GM12878 (cell line): ENCODE measurements at regions not wholly inside any gene's neighbourhood (a gene's known extent, or its start where the extent isn't known, plus 50 kb on each side); places are given as distances from the start of the nearest gene placed in this dataset.

Experiments used
- ATAC-seq: fragments of 200-7000 bp; cut with Tn5 transposase; 3 replicates; pipeline ENCODE4 v1.9.1; 2020; ENCODE audit warnings: mild to moderate bottlenecking, moderate library complexity
- BruUV-seq: library from RNA; stranded (reverse); fragments of 400-500 nt; replicated peaks from 2 replicates; lab custom pipeline; 2021; lab: Mats Ljungman, UMichigan
- CTCF ChIA-PET: fragments of 300-600 bp; sonication (Branson Sonifier 250); formaldehyde crosslinking; extraction: SDS; loops from one replicate; lab custom pipeline; 2021; ENCODE audit warnings: inconsistent platforms; lab: Yijun Ruan, JAX
- POLR2A ChIA-PET: fragments of 350-600 bp; formaldehyde crosslinking; extraction: SDS; loops from one replicate; lab custom pipeline; 2021; ENCODE audit warnings: inconsistent platforms; lab: Charles Lee
- RAD21 ChIA-PET: fragments of 300-600 bp; sonication (Branson Sonifier 250); formaldehyde crosslinking; loops from one replicate; lab custom pipeline; 2023; ENCODE audit warnings: antibody characterized with exemption; ENCODE audit not compliant: unreplicated experiment; lab: Charles Lee
- SMC1A ChIA-PET: fragments of 300-600 bp; sonication (Branson Sonifier 250); formaldehyde crosslinking; loops from one replicate; lab custom pipeline; 2023; ENCODE audit not compliant: unreplicated experiment, uncharacterized antibody; lab: Charles Lee
- DNase-seq: peaks from one replicate; pipeline ENCODE4 v3.0.0-alpha.2; 2011; ENCODE audit warnings: low read depth, low spot score
- FAIRE-seq: peaks from 3 replicates; lab custom pipeline; 2011; peaks lifted over from hg19 to GRCh38; lab: Jason Lieb, UNC
- H2AFZ ChIP-seq: 2 replicates; pipeline ENCODE4 v1.6.0; 2011; ENCODE audit warnings: low read depth, low read length, control low read depth; ENCODE audit not compliant: control insufficient read depth
- H3K27ac ChIP-seq: 2 replicates; pipeline ENCODE4 v1.5.1; 2011; ENCODE audit warnings: control low read depth; ENCODE audit not compliant: control insufficient read depth, insufficient read depth
- H3K27me3 ChIP-seq, 2 experiments: replicated peaks in 1 of 2; 2 replicates each; pipeline versions ENCODE4 v1.6.0 to v1.6.1; 2011; ENCODE audit warnings: low read length in 1 of 2; ENCODE audit not compliant: control insufficient read depth in 2 of 2, insufficient read depth in 2 of 2
- H3K36me3 ChIP-seq, 2 experiments: 2 replicates each; pipeline ENCODE4 v1.5.1; 2011; ENCODE audit warnings: low read length in 1 of 2; ENCODE audit not compliant: control insufficient read depth in 2 of 2, insufficient read depth in 2 of 2
- H3K4me1 ChIP-seq: 2 replicates; pipeline ENCODE4 v1.6.1; 2011; ENCODE audit warnings: mild to moderate bottlenecking, low read length, moderate library complexity, mixed read lengths; ENCODE audit not compliant: control insufficient read depth, insufficient read depth
- H3K4me2 ChIP-seq: 2 replicates; pipeline ENCODE4 v1.6.0; 2011; ENCODE audit warnings: control low read depth; ENCODE audit not compliant: control insufficient read depth, insufficient read depth
- H3K4me3 ChIP-seq: fragments of 200-600 bp; sonication (generic); 2 replicates; pipeline ENCODE4 v1.5.1; 2016
- H3K79me2 ChIP-seq: 2 replicates; pipeline ENCODE4 v1.6.0; 2011; ENCODE audit warnings: low read length; ENCODE audit not compliant: control insufficient read depth, insufficient read depth
- H3K9ac ChIP-seq: 2 replicates; pipeline ENCODE4 v1.8.0; 2011; ENCODE audit warnings: low read length, control low read depth, mixed read lengths; ENCODE audit not compliant: control insufficient read depth, insufficient read depth
- H3K9me3 ChIP-seq: replicated peaks from 3 replicates; pipeline ENCODE4 v1.5.1; 2011; ENCODE audit warnings: mild to moderate bottlenecking, low read length; ENCODE audit not compliant: control insufficient read depth, insufficient read depth
- H4K20me1 ChIP-seq: 2 replicates; pipeline ENCODE4 v1.6.0; 2011; ENCODE audit not compliant: control insufficient read depth, insufficient read depth
- BMI1 ChIP-seq: fragments of 450-650 bp; IDR thresholded peaks from 2 replicates; pipeline ENCODE4 v1.6.1; 2016; ENCODE audit warnings: mild to moderate bottlenecking, moderate library complexity, borderline replicate concordance
- CBX5 ChIP-seq: sonication (generic); IDR thresholded peaks from 2 replicates; pipeline ENCODE4 v1.6.1; 2016; ENCODE audit warnings: low read depth, moderate library complexity, mild to moderate bottlenecking, inconsistent platforms
- ELK1 ChIP-seq: IDR thresholded peaks from 2 replicates; pipeline ENCODE4 v1.6.1; 2012; ENCODE audit warnings: low read depth, low read length, improper control_type of control experiment
- ETV6 ChIP-seq, 2 experiments: fragments of 450-650 bp in 1 of 2; IDR thresholded peaks in 1 of 2; conservative IDR thresholded peaks in 1 of 2; 2 replicates each; pipeline ENCODE4 v1.6.1; 2014; ENCODE audit warnings: antibody characterized with exemption in 1 of 2, borderline replicate concordance in 1 of 2, low read depth in 1 of 2, mild to moderate bottlenecking in 1 of 2, moderate library complexity in 1 of 2
- JUND ChIP-seq: IDR thresholded peaks from 2 replicates; pipeline ENCODE4 v1.6.1; 2012; ENCODE audit warnings: low read depth, mild to moderate bottlenecking, low read length, improper control_type of control experiment, moderate library complexity
- MAX ChIP-seq: IDR thresholded peaks from 2 replicates; pipeline ENCODE4 v1.6.1; 2012; ENCODE audit warnings: low read depth, low read length, improper control_type of control experiment
- NBN ChIP-seq: fragments of 450-650 bp; IDR thresholded peaks from 2 replicates; pipeline ENCODE4 v1.6.1; 2016
- NKRF ChIP-seq: fragments of 450-650 bp; conservative IDR thresholded peaks from 2 replicates; pipeline ENCODE4 v1.6.1; 2017; ENCODE audit warnings: mild to moderate bottlenecking, moderate library complexity
- NR2C2 ChIP-seq: IDR thresholded peaks from 2 replicates; pipeline ENCODE4 v1.6.1; 2011; ENCODE audit warnings: borderline replicate concordance, low read depth; ENCODE audit not compliant: control insufficient read depth, insufficient read length
- NRF1 ChIP-seq: conservative IDR thresholded peaks from 2 replicates; pipeline ENCODE4 v1.6.1; 2011; ENCODE audit warnings: mild to moderate bottlenecking, low read depth, low read length, improper control_type of control experiment
- POU2F2 ChIP-seq: IDR thresholded peaks from 3 replicates; pipeline ENCODE4 v1.6.1; 2011; ENCODE audit warnings: low read depth, mild to moderate bottlenecking, low read length, borderline replicate concordance
- RCOR1 ChIP-seq: conservative IDR thresholded peaks from 2 replicates; pipeline ENCODE4 v1.6.1; 2012; ENCODE audit warnings: low read depth, low read length, improper control_type of control experiment
- SUPT20H ChIP-seq: IDR thresholded peaks from 2 replicates; pipeline ENCODE4 v1.6.1; 2011; ENCODE audit warnings: low read depth, mild to moderate bottlenecking, low read length, moderate library complexity, borderline replicate concordance; ENCODE audit not compliant: control insufficient read depth
- TCF12 ChIP-seq: IDR thresholded peaks from 2 replicates; pipeline ENCODE4 v1.6.1; 2011; ENCODE audit warnings: low read depth, mild to moderate bottlenecking, low read length
- YY1 ChIP-seq: IDR thresholded peaks from 2 replicates; pipeline ENCODE4 v1.6.1; 2011; ENCODE audit warnings: low read depth, mild to moderate bottlenecking, low read length
- ZNF622 ChIP-seq: fragments of 450-650 bp; IDR thresholded peaks from 2 replicates; pipeline ENCODE4 v1.6.1; 2017; ENCODE audit warnings: mild to moderate bottlenecking, inconsistent platforms
- ZZZ3 ChIP-seq: IDR thresholded peaks from 2 replicates; pipeline ENCODE4 v1.6.1; 2011; ENCODE audit warnings: low read depth; ENCODE audit not compliant: control insufficient read depth, insufficient read length
- WGBS: methylation state at CpG from one replicate; pipeline ENCODE4 v1.1.6; 2016; ENCODE audit warnings: low lambda C conversion rate; ENCODE audit not compliant: insufficient replicate concordance, insufficient coverage; ENCODE audit errors: missing lambda C conversion rate; 5-methylcytosine and 5-hydroxymethylcytosine counted together
- in situ Hi-C: fragments of 300-500 bp; cut with MboI; formaldehyde crosslinking; loops from 9 replicates; pipeline ENCODE4 v1.14.3; 2018; ENCODE audit warnings: mixed read lengths
- intact Hi-C: fragments of 100-400 bp; cut with micrococcal nuclease; formaldehyde crosslinking; loops from one replicate; pipeline ENCODE4 v1.14.2; 2022; ENCODE audit not compliant: unreplicated experiment

DNA sequence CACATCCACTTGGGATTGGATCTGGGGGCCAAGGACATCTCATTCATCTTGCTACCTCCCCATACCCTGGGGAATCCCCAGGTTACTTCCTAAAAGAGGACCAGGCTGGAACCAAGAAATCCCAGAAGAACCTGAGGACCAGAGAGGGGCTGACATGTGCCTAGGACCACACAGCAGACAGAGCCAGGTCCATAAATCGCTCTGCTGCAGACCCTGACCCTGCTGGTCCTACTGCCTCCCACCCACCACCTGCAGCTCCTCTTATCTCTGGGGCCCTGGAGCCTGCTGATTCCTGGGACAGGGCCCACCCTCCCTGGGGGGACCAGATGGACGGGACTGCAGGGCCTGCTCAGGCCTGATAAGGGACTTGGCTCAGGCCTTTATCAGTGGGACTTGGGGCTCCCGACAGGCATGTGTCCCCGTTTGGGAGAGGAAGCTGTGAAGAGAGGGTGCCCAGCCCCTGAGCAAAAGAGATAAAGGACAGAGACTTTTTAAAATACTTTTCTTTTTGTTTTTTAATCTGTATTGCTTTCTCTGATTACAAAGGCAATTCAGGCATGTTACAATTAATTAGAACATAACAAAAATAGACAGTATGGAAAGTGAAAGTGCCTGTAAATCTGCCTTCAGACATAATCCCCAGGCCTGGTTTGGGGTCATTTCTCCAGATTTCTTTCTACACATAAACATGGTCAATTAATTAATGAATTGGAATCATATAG lies 101.3 kb upstream of the LARP1 start:
- H3K4me3 ChIP-seq, result no peak overlapping the region
- in situ Hi-C loops (no loop called here), intact Hi-C loops (loop anchor here (5.0 to 10.0 kb wide), 5 partner anchors 103 to 393 kb away; partner anchors contain the start of gene LARP1)
- H3K9me3 ChIP-seq, result no peaks in the 10 kb centered on the region
- H2AFZ ChIP-seq, result peak overlapping the region; percentile 77
- ChIA-PET POLR2A (no interaction called here), RAD21 (interaction anchor here (0.7 to 1.2 kb wide), 2 partner anchors 19 to 35 kb away, joined by 3 read pairs; no protein-coding TSS in a partner anchor), CTCF (interaction anchor here (1.1 to 1.4 kb wide), 2 partner anchors 283 to 314 kb away, joined by 3 read pairs; no protein-coding TSS in a partner anchor), SMC1A (no interaction called here)
- no peak overlapping the region; the same call in 1 of the 2 replicates for H3K27ac ChIP-seq
- FAIRE-seq (no peak), DNase-seq (no peak), ATAC-seq (peak; percentile 14)
- H4K20me1 ChIP-seq, result no peaks in the 10 kb centered on the region
- no TSS peak for BruUV-seq
- H3K79me2 ChIP-seq, result no peaks in the 10 kb centered on the region
- WGBS, result 35% methylated on average over 4 of the region's 4 CpGs
- H3K36me3 ChIP-seq, result no peaks in the 10 kb centered on the region
- H3K9ac ChIP-seq, result peak overlapping the region; percentile 37
- H3K4me1 ChIP-seq, result peaks cover 10% of the 10 kb centered on the region
- H3K27me3 ChIP-seq, result no peaks in the 10 kb centered on the region; a peak in 1 of 4 replicates
- peak overlapping the region; percentile 12; the same call in 1 of the 2 replicates for H3K4me2 ChIP-seq
- TF ChIP-seq ELK1 (no peak), TCF12 (no peak), ZNF622 (no peak), ZZZ3 (no peak), POU2F2 (no peak), JUND (no peak), MAX (no peak), SUPT20H (no peak), RCOR1 (no peak), NBN (no peak), NRF1 (no peak), NR2C2 (no peak), ETV6 (conservative IDR thresholded peaks at IDR 0.05 in 1 of 2, IDR thresholded peaks at IDR 0.05 in 1 of 2; ENCODE audit: borderline replicate concordance in 1 of 2, low read depth in 1 of 2) (no peak), YY1 (no peak), BMI1 (no peak), CBX5 (no peak), NKRF (no peak)
